Loucy (cell line): ENCODE measurements at regions not wholly inside any gene's neighbourhood (a gene's known extent, or its start where the extent isn't known, plus 50 kb on each side); places are given as distances from the start of the nearest gene placed in this dataset.
A peak's percentile ranks its signal among the peaks of the same experiment; 100 is the strongest.

Experiments
- H2AFZ ChIP-seq: fragments of 200-600 bp; sonication (generic); 2 replicates; pipeline ENCODE4 v1.6.0; 2016; ENCODE audit warnings: antibody characterized with exemption, mild to moderate bottlenecking, low read length, moderate library complexity
- H3F3A ChIP-seq: fragments of 200-600 bp; 2 replicates; pipeline ENCODE4 v1.6.0; 2016; ENCODE audit warnings: antibody characterized with exemption, low read depth, mild to moderate bottlenecking
- H3K27me3 ChIP-seq: fragments of 200-600 bp; sonication (generic); 2 replicates; pipeline ENCODE4 v1.6.1; 2014; ENCODE audit warnings: low read length, mild to moderate bottlenecking; ENCODE audit not compliant: insufficient read depth, poor library complexity, severe bottlenecking
- H3K36me3 ChIP-seq: fragments of 200-600 bp; sonication (generic); 2 replicates; pipeline ENCODE4 v1.6.1; 2016; ENCODE audit warnings: low read length; ENCODE audit not compliant: insufficient read depth
- H3K4me1 ChIP-seq: fragments of 200-600 bp; sonication (generic); 2 replicates; pipeline ENCODE4 v1.5.1; 2014; ENCODE audit warnings: low read length, mild to moderate bottlenecking; ENCODE audit not compliant: insufficient read depth, poor library complexity, severe bottlenecking
- H3K4me2 ChIP-seq: fragments of 200-600 bp; sonication (generic); 2 replicates; pipeline ENCODE4 v1.6.0; 2014; ENCODE audit warnings: antibody characterized with exemption, low read length, low read depth, mild to moderate bottlenecking; ENCODE audit not compliant: poor library complexity, severe bottlenecking
- H3K4me3 ChIP-seq: fragments of 200-600 bp; sonication (generic); 2 replicates; pipeline ENCODE4 v1.5.1; 2014; ENCODE audit warnings: low read length, mild to moderate bottlenecking, mixed read lengths; ENCODE audit not compliant: poor library complexity, severe bottlenecking
- H3K79me2 ChIP-seq: fragments of 200-600 bp; sonication (generic); 2 replicates; pipeline ENCODE4 v1.6.1; 2014; ENCODE audit warnings: low read length; ENCODE audit not compliant: insufficient read depth
- H3K9ac ChIP-seq: fragments of 200-600 bp; sonication (generic); 2 replicates; pipeline ENCODE4 v1.6.0; 2014; ENCODE audit warnings: mild to moderate bottlenecking, low read depth, low read length, moderate library complexity; ENCODE audit not compliant: poor library complexity, severe bottlenecking
- H3K9me2 ChIP-seq: fragments of 200-600 bp; sonication (generic); replicated peaks from 2 replicates; pipeline ENCODE4 v1.6.1; 2016; ENCODE audit warnings: low read depth, low read length, mixed read lengths
- H3K9me3 ChIP-seq: fragments of 200-600 bp; sonication (generic); 2 replicates; pipeline ENCODE4 v1.6.1; 2014; ENCODE audit warnings: mild to moderate bottlenecking, antibody characterized with exemption, low read length, low read depth; ENCODE audit not compliant: insufficient read depth
- H4K20me1 ChIP-seq: fragments of 200-600 bp; sonication (generic); 2 replicates; pipeline ENCODE4 v1.6.0; 2014; ENCODE audit warnings: antibody characterized with exemption, low read length, mild to moderate bottlenecking; ENCODE audit not compliant: insufficient read depth, poor library complexity, severe bottlenecking
- EZH2phosphoT487 ChIP-seq: fragments of 200-600 bp; IDR thresholded peaks from 2 replicates; pipeline ENCODE4 v1.6.1; 2018; ENCODE audit warnings: antibody characterized with exemption, mild to moderate bottlenecking, moderate library complexity, borderline replicate concordance
- TF ChIP-seq, protein P1 (sequence below): fragments of 200-600 bp; sonication (generic); conservative IDR thresholded peaks from 2 replicates; pipeline ENCODE4 v1.5.1; 2014; ENCODE audit warnings: mild to moderate bottlenecking, antibody characterized with exemption, low read length

DNA sequence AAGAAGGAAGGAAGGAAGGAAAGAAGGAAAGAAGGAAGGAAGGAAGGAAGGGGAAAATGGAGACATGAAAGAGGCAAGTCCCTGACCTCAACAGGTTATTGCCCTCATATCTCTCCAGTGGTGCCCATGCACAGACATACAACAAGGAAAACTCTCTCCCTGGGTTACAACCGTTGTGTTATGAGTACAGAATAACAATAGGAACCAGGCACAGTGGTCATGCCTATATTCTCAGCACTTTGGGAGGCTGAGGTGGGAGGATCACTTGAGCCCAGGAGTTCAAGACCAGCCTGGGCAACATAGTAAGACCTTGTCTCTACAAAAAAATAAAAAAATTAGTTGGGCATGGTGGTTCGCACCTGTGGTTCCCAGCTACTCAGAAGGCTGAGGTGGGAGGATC is 139.4 kb upstream of the HMGA2 start:
- no peaks in the 10 kb centered on the region for H3K36me3 ChIP-seq
- no peaks in the 10 kb centered on the region for H3K9me2 ChIP-seq
- H3K27me3 ChIP-seq, result no peaks in the 10 kb centered on the region

DNA sequence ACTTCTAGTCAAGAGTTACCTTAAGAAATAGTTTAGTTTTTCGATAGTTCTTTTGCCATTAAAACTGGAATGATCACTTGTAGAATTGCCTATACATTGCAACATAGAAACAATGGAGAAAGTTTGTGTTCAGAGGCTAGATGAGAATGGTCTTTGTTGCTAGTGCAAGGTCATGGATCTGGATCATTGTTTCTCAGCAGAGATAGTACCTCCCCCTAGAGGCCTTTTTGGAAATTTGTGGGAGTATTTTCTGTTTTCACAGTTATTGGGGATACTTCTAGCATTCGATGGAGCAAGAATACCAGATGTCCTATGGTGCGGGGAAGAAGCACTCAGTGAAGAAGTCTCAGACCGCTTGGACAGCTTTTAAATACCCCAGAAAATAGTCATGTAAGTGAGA is 138.8 kb upstream of the HMGA2 start:
- no peaks in the 10 kb centered on the region for H4K20me1 ChIP-seq
- TF ChIP-seq EZH2phosphoT487, result no peak
- TF ChIP-seq, protein P1, sequence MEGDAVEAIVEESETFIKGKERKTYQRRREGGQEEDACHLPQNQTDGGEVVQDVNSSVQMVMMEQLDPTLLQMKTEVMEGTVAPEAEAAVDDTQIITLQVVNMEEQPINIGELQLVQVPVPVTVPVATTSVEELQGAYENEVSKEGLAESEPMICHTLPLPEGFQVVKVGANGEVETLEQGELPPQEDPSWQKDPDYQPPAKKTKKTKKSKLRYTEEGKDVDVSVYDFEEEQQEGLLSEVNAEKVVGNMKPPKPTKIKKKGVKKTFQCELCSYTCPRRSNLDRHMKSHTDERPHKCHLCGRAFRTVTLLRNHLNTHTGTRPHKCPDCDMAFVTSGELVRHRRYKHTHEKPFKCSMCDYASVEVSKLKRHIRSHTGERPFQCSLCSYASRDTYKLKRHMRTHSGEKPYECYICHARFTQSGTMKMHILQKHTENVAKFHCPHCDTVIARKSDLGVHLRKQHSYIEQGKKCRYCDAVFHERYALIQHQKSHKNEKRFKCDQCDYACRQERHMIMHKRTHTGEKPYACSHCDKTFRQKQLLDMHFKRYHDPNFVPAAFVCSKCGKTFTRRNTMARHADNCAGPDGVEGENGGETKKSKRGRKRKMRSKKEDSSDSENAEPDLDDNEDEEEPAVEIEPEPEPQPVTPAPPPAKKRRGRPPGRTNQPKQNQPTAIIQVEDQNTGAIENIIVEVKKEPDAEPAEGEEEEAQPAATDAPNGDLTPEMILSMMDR, result peak; percentile 79
- H3K79me2 ChIP-seq, result no peaks in the 10 kb centered on the region
- no peaks in the 10 kb centered on the region for H3F3A ChIP-seq
- H3K9me2 ChIP-seq, result no peaks in the 10 kb centered on the region
- H3K27me3 ChIP-seq, result no peaks in the 10 kb centered on the region
- H3K36me3 ChIP-seq, result no peaks in the 10 kb centered on the region
- H2AFZ ChIP-seq, result no peak overlapping the region
- no peaks in the 10 kb centered on the region for H3K9me3 ChIP-seq
- no peaks in the 10 kb centered on the region for H3K4me1 ChIP-seq
- no peak overlapping the region for H3K9ac ChIP-seq
- no peak overlapping the region for H3K4me3 ChIP-seq
- no peak overlapping the region for H3K4me2 ChIP-seq

More for the DNA sequence above, 139.4 kb upstream of the HMGA2 start:
- Histone ChIP-seq H3K4me3 (no peak overlapping the region), H2AFZ (no peak overlapping the region), H4K20me1 (no peaks in the 10 kb centered on the region), H3K4me2 (no peak overlapping the region), H3F3A (no peaks in the 10 kb centered on the region), H3K9me3 (no peaks in the 10 kb centered on the region), H3K9ac (no peak overlapping the region), H3K79me2 (no peaks in the 10 kb centered on the region), H3K4me1 (no peaks in the 10 kb centered on the region)
- TF ChIP-seq, protein P1, result no peak
- no peak for TF ChIP-seq EZH2phosphoT487

DNA sequence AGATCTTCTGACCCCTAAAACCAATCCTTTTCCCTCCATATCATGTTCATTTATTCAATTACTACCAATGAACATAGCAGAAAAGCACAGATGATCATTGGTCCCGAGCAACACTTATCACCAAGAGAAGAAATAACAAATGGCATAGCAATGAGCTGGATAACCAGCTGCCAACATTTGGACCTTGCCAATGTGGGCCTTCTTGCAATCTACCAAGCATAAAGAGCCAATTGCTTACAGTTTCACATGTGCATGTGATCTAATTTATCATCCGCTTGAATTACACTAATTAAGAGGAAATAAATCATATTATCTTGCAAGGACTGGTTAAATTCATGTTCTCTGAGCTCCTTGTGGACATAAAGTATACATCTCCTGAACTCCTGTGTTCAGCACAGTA is 134.8 kb upstream of the HMGA2 start:
- H3K4me3 ChIP-seq, result no peak overlapping the region
- H4K20me1 ChIP-seq, result no peaks in the 10 kb centered on the region
- H3K9ac ChIP-seq, result no peak overlapping the region
- no peaks in the 10 kb centered on the region for H3K27me3 ChIP-seq
- H3K9me3 ChIP-seq, result no peaks in the 10 kb centered on the region
- no peak overlapping the region for H3K4me2 ChIP-seq
- no peak overlapping the region for H2AFZ ChIP-seq
- H3K36me3 ChIP-seq, result no peaks in the 10 kb centered on the region
- no peaks in the 10 kb centered on the region for H3K79me2 ChIP-seq
- TF ChIP-seq, protein P1, result no peak
- TF ChIP-seq EZH2phosphoT487, result no peak
- no peaks in the 10 kb centered on the region for H3K4me1 ChIP-seq
- no peaks in the 10 kb centered on the region for H3F3A ChIP-seq
- no peaks in the 10 kb centered on the region for H3K9me2 ChIP-seq
